ENCODE measurements at regions not wholly inside any gene's neighbourhood (a gene's known extent, or its start where the extent isn't known, plus 50 kb on each side); places are given as distances from the start of the nearest gene placed in this dataset.

DNA sequence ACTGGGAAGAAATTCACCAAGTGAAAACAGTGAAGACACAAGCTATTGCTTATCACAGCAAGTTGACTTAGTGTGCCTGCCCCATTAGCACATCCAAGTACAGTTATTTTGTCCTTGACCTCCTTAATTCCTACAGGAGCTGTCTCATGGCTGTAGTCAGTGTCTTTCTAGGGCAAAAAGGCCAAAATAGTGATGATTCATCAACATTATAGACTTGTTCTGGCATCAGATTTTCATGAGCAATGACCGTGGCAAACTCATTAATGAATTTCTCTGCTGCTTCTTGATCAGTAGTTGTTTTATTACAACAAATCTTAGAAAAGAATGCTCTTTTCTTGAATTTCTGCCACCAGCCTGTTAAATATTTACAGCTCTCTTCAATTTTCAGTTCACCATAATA is 1169.3 kb upstream of the DDX18 start:
- TF ChIP-seq SUZ12 (IDR thresholded peaks at IDR 0.05) (no peak), FOXA1 (IDR thresholded peaks at IDR 0.05) (no peak), FOXK2 (IDR thresholded peaks at IDR 0.05) (no peak), ZNF384 (IDR thresholded peaks at IDR 0.05) (no peak), HDGF (IDR thresholded peaks at IDR 0.05; ENCODE audit: borderline replicate concordance) (no peak), FOXM1 (IDR thresholded peaks at IDR 0.05; ENCODE audit: borderline replicate concordance) (no peak), LEF1 (IDR thresholded peaks at IDR 0.05; ENCODE audit: borderline replicate concordance) (no peak), L3MBTL2 (conservative IDR thresholded peaks at IDR 0.05) (no peak), SP1 (IDR thresholded peaks at IDR 0.05) (no peak), NFRKB (IDR thresholded peaks at IDR 0.05) (no peak), TARDBP (IDR thresholded peaks at IDR 0.05) (no peak), ARNT (IDR thresholded peaks at IDR 0.05) (no peak), ELF4 (IDR thresholded peaks at IDR 0.05) (no peak), CTBP1 (IDR thresholded peaks at IDR 0.05; ENCODE audit: borderline replicate concordance) (no peak), BHLHE40 (IDR thresholded peaks at IDR 0.05; ENCODE audit: borderline replicate concordance) (no peak)
- TF ChIP-seq, protein P1, sequence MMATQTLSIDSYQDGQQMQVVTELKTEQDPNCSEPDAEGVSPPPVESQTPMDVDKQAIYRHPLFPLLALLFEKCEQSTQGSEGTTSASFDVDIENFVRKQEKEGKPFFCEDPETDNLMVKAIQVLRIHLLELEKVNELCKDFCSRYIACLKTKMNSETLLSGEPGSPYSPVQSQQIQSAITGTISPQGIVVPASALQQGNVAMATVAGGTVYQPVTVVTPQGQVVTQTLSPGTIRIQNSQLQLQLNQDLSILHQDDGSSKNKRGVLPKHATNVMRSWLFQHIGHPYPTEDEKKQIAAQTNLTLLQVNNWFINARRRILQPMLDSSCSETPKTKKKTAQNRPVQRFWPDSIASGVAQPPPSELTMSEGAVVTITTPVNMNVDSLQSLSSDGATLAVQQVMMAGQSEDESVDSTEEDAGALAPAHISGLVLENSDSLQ (IDR thresholded peaks at IDR 0.05), result no peak
- CTCF ChIA-PET, result no interaction called here
- POLR2A ChIA-PET, result no interaction called here
- DNase-seq (ENCODE audit: extremely low spot score), result no peak

DNA sequence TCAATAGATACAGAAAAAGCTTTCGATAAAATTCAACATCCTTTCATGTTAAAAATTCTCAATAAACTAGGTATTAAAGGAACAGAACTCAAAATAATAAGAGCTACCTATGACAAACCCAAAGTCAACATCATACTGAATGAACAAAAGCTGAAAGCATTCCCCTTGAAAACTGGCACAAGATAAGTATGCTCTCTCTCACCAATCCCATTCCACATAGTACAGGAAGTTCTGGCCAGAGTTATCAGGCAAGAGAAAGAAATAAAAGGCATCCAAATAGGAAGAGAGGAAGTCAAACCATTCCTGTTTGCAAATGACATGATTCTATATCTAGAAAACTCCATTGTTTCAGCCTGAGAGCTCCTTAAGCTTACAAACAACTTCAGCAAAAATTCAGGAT is 1145.8 kb upstream of the DDX18 start:
- POLR2A ChIA-PET, result no interaction called here
- TF ChIP-seq TARDBP (IDR thresholded peaks at IDR 0.05), result no peak
- no peak for TF ChIP-seq ARNT (IDR thresholded peaks at IDR 0.05)
- no peak for TF ChIP-seq FOXM1 (IDR thresholded peaks at IDR 0.05; ENCODE audit: borderline replicate concordance)
- TF ChIP-seq SUZ12 (IDR thresholded peaks at IDR 0.05), result no peak
- TF ChIP-seq HDGF (IDR thresholded peaks at IDR 0.05; ENCODE audit: borderline replicate concordance), result no peak
- no peak for TF ChIP-seq BHLHE40 (IDR thresholded peaks at IDR 0.05; ENCODE audit: borderline replicate concordance)
- no peak for TF ChIP-seq L3MBTL2 (conservative IDR thresholded peaks at IDR 0.05)
- TF ChIP-seq LEF1 (IDR thresholded peaks at IDR 0.05; ENCODE audit: borderline replicate concordance), result no peak
- TF ChIP-seq, protein P1 (IDR thresholded peaks at IDR 0.05), result no peak
- no peak for TF ChIP-seq SP1 (IDR thresholded peaks at IDR 0.05)
- no peak for TF ChIP-seq FOXK2 (IDR thresholded peaks at IDR 0.05)
- TF ChIP-seq ZNF384 (IDR thresholded peaks at IDR 0.05), result no peak
- TF ChIP-seq FOXA1 (IDR thresholded peaks at IDR 0.05), result no peak
- no peak for TF ChIP-seq ELF4 (IDR thresholded peaks at IDR 0.05)
- TF ChIP-seq CTBP1 (IDR thresholded peaks at IDR 0.05; ENCODE audit: borderline replicate concordance), result no peak
- no peak for TF ChIP-seq NFRKB (IDR thresholded peaks at IDR 0.05)
- CTCF ChIA-PET, result no interaction called here
- no peak for DNase-seq (ENCODE audit: extremely low spot score)

DNA sequence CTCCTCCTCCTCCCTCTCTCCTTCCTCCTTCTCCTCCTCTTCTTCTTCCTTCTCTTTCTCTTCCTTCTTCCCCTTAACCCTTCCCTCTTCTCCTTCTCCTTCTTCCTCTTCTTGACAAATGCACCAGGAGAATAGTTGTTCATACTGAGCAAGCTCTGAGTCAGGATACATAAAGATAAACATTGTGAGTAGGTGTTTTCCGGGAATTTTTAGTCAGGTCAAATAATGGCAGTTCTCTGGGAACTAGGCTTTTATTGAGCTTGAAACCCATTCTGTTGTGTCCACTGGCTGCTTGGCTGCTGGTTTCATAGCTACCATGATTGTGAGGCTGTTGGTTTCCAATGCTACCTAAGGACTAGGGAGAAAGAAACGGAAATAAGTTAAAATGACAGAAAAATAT is 1144.7 kb upstream of the DDX18 start:
- POLR2A ChIA-PET, result no interaction called here
- TF ChIP-seq SP1 (IDR thresholded peaks at IDR 0.05) (no peak), NFRKB (IDR thresholded peaks at IDR 0.05) (no peak), LEF1 (IDR thresholded peaks at IDR 0.05; ENCODE audit: borderline replicate concordance) (no peak), ZNF384 (IDR thresholded peaks at IDR 0.05) (no peak), CTBP1 (IDR thresholded peaks at IDR 0.05; ENCODE audit: borderline replicate concordance) (no peak), BHLHE40 (IDR thresholded peaks at IDR 0.05; ENCODE audit: borderline replicate concordance) (no peak), HDGF (IDR thresholded peaks at IDR 0.05; ENCODE audit: borderline replicate concordance) (no peak), FOXA1 (IDR thresholded peaks at IDR 0.05) (no peak), ARNT (IDR thresholded peaks at IDR 0.05) (no peak), FOXM1 (IDR thresholded peaks at IDR 0.05; ENCODE audit: borderline replicate concordance) (no peak), FOXK2 (IDR thresholded peaks at IDR 0.05) (no peak), ELF4 (IDR thresholded peaks at IDR 0.05) (no peak), TARDBP (IDR thresholded peaks at IDR 0.05) (no peak), L3MBTL2 (conservative IDR thresholded peaks at IDR 0.05) (no peak), SUZ12 (IDR thresholded peaks at IDR 0.05) (no peak)
- TF ChIP-seq, protein P1 (IDR thresholded peaks at IDR 0.05), result no peak
- DNase-seq (ENCODE audit: extremely low spot score), result no peak
- CTCF ChIA-PET, result no interaction called here

DNA sequence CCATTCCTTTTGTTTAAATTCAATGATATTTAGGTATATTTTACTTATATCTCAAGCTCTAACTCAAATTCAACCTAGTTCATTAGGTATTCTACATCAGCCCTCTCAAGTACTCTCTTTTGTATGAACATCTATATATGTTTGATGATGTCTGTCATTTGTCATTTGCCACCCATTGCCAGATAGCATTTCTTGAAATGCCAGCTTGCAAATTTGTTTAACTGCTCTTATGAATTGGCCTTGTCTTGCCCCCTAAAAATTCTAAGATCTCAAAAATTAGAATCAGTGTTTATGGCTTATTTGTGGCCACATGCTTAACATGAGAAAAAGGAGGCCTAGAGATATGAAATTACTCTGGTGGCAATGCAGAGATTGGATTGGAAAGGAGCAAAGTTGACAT is 1140.3 kb upstream of the DDX18 start:
- ChIA-PET CTCF (no interaction called here), POLR2A (no interaction called here)
- no peak for TF ChIP-seq NFRKB (IDR thresholded peaks at IDR 0.05)
- no peak for TF ChIP-seq ELF4 (IDR thresholded peaks at IDR 0.05)
- TF ChIP-seq FOXM1 (IDR thresholded peaks at IDR 0.05; ENCODE audit: borderline replicate concordance), result no peak

DNA sequence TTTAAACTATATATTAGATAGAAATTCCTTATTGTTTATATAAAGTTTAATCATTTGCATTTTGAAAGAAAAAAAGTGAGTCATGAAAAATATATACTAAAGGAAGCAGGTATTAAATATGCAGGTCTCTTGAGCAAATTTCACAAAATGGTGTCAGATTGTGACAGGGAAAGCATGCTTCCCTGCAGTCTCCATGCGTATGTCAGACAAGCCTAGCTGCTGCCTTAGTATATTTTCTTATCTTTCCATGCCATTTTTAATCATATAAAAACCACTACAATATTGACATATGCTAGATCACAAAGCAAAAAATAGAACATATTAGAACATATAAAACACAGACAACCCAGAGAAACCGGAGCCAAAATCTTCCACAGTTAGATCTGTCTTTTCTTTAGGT is 1137.7 kb upstream of the DDX18 start:
- TF ChIP-seq BHLHE40 (IDR thresholded peaks at IDR 0.05; ENCODE audit: borderline replicate concordance) (no peak), ZNF384 (IDR thresholded peaks at IDR 0.05) (no peak), L3MBTL2 (conservative IDR thresholded peaks at IDR 0.05) (no peak), FOXK2 (IDR thresholded peaks at IDR 0.05) (no peak), FOXM1 (IDR thresholded peaks at IDR 0.05; ENCODE audit: borderline replicate concordance) (no peak), TARDBP (IDR thresholded peaks at IDR 0.05) (no peak), NFRKB (IDR thresholded peaks at IDR 0.05) (no peak), LEF1 (IDR thresholded peaks at IDR 0.05; ENCODE audit: borderline replicate concordance) (no peak)
- TF ChIP-seq, protein P1 (IDR thresholded peaks at IDR 0.05), result no peak
- ChIA-PET CTCF (no interaction called here), POLR2A (no interaction called here)
- DNase-seq (ENCODE audit: extremely low spot score), result no peak

More for the DNA sequence above, 1140.3 kb upstream of the DDX18 start:
- DNase-seq (ENCODE audit: extremely low spot score), result no peak

All from HEK293T (cell line).